Lung (tissue), 11 donors: ENCODE measurements at regions not wholly inside any gene's neighbourhood (a gene's known extent, or its start where the extent isn't known, plus 50 kb on each side); places are given as distances from the start of the nearest gene placed in this dataset.

Experiments
- ATAC-seq: fragments of 200-7000 bp; cut with Tn5 transposase; one replicate; pipeline ENCODE4 v1.9.1; 2020; ENCODE audit warnings: moderate number of reproducible peaks; ENCODE audit not compliant: insufficient read depth, low FRiP score
- DNase-seq, 3 donors: peaks; one replicate each; pipeline ENCODE4 v3.0.0-alpha.2; 2013 to 2017
- H3K27ac ChIP-seq, 2 donors: one replicate each; pipeline ENCODE4 v1.5.1; 2013; ENCODE audit warnings: mild to moderate bottlenecking in 2 of 2, moderate library complexity in 2 of 2, control low read depth in 1 of 2, inconsistent platforms in 1 of 2, low read depth in 1 of 2, low read length in 1 of 2
- H3K27me3 ChIP-seq, 3 donors: one replicate each; pipeline ENCODE4 v1.5.1; 2013; ENCODE audit warnings: low read length in 2 of 3; ENCODE audit not compliant: control insufficient read depth in 3 of 3, insufficient read depth in 3 of 3
- H3K36me3 ChIP-seq, 4 donors: one replicate each; pipeline ENCODE4 v1.5.1; 2013; ENCODE audit warnings: low read length in 4 of 4, mild to moderate bottlenecking in 1 of 4, moderate library complexity in 1 of 4; ENCODE audit not compliant: control insufficient read depth in 4 of 4, insufficient read depth in 4 of 4
- H3K4me1 ChIP-seq, 5 donors: one replicate each; pipeline ENCODE4 v1.5.1; 2013; ENCODE audit warnings: low read length in 5 of 5, mild to moderate bottlenecking in 2 of 5, moderate library complexity in 1 of 5; ENCODE audit not compliant: control insufficient read depth in 5 of 5, insufficient read depth in 5 of 5
- H3K4me3 ChIP-seq: one replicate; pipeline ENCODE4 v1.5.1; 2013; ENCODE audit warnings: mild to moderate bottlenecking, control low read depth, moderate library complexity
- H3K9ac ChIP-seq, 2 donors: one replicate each; pipeline ENCODE4 v1.5.1; 2013; ENCODE audit warnings: low read length in 2 of 2, control low read depth in 1 of 2; ENCODE audit not compliant: insufficient read depth in 1 of 2
- H3K9me3 ChIP-seq, 4 donors: one replicate each; pipeline ENCODE4 v1.5.1; 2013; ENCODE audit warnings: low read length in 3 of 4, mild to moderate bottlenecking in 1 of 4, moderate library complexity in 1 of 4; ENCODE audit not compliant: control insufficient read depth in 4 of 4, insufficient read depth in 3 of 4
- WGBS, 2 donors: extraction: QIAGEN DNeasy Blood & Tissue Kit; methylation state at CpG; one replicate each; pipeline ENCODE4 v1.1.7; 2013; 5-methylcytosine and 5-hydroxymethylcytosine counted together
- TF ChIP-seq, protein P1 (sequence below): IDR thresholded peaks from 2 replicates; pipeline ENCODE4 v1.5.1; 2012; ENCODE audit warnings: mild to moderate bottlenecking; ENCODE audit errors: control extremely low read depth, extremely low read depth
- donor health status: control.
- donor health status: control.
- donor health status: Bipolar disorder and iron deficiency.
- donor health status: healthy.
- donor health status: DM: yes; HTN: yes; CAD: no.

DNA sequence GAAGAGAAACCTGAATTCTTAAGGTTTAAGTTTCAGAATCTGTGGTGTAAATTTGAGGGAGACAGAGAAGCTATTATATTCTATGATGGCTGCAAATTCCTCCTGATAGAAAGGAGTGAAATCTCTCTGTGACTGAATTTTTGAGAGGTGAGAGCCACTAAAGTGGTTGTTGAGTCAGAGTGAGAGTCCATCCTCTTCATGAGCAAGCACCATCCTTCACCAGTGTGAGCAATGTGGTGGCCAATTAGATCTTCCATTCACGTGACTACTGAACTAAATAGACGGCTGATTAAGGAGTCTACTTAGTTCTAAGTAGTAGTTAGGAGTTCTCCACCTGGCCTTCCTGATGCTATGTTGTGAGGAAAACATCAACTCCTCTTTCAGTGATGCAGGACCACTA lies 147.8 kb upstream of the CCNH start:
- Histone ChIP-seq H3K4me3 (no peak overlapping the region), H3K4me1 (no peaks in the 10 kb centered on the region), H3K9ac (no peak overlapping the region), H3K9me3 (peaks cover 0 to 3% (median 0%) of the 10 kb centered on the region in 4 donors), H3K27ac (no peak overlapping the region), H3K27me3 (no peaks in the 10 kb centered on the region), H3K36me3 (no peaks in the 10 kb centered on the region)
- TF ChIP-seq, protein P1, sequence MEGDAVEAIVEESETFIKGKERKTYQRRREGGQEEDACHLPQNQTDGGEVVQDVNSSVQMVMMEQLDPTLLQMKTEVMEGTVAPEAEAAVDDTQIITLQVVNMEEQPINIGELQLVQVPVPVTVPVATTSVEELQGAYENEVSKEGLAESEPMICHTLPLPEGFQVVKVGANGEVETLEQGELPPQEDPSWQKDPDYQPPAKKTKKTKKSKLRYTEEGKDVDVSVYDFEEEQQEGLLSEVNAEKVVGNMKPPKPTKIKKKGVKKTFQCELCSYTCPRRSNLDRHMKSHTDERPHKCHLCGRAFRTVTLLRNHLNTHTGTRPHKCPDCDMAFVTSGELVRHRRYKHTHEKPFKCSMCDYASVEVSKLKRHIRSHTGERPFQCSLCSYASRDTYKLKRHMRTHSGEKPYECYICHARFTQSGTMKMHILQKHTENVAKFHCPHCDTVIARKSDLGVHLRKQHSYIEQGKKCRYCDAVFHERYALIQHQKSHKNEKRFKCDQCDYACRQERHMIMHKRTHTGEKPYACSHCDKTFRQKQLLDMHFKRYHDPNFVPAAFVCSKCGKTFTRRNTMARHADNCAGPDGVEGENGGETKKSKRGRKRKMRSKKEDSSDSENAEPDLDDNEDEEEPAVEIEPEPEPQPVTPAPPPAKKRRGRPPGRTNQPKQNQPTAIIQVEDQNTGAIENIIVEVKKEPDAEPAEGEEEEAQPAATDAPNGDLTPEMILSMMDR: no peak
- DNase-seq: no peak
- ATAC-seq: no peak
- 78 to 85% methylated on average over 2 of the region's 2 CpGs for WGBS, 2 donors

DNA sequence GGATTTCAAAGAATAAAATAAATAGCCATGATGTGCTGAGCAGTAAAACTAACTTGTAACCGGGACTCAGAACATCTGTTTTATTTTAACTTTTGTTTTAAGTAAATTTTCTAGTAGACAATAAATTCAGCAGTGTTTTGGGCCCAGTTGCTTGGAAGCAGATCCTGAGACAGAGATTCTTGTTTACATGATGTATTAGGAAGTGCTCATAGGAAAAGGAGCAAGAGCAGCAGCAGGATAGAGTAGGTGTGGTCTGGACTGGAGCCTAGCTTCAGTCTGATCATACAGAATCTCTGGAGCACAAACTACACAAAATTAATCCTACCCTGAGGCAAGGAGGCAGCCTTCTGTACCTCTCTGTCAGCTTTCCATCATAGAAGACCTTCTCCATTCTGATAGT lies 139.2 kb upstream of the CCNH start:
- no peak for ATAC-seq

DNA sequence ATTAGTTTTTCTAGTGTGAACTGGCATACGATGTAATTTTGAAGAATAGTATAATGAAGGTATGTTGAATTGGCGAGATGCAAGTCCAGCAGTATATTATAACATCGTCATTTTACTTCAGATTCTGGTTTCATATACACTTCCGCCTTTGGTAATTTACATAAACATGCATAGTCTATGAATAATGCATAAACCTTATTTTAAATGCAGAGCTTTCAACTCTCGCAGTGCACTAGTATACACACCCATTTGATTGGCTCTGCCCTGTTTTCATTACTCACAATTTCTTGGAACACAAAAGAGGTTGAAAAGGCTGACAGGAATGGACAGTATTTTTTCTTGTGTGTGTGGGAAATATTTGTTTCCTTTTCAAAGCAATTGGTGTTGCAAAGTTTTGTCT lies 128.9 kb upstream of the CCNH start:
- DNase-seq (no peak), ATAC-seq (no peak)
- TF ChIP-seq, protein P1: no peak
- Histone ChIP-seq H3K4me1 (peaks cover 0 to 6% (median 0%) of the 10 kb centered on the region in 5 donors), H3K27ac (no peak overlapping the region), H3K9ac (no peak overlapping the region), H3K4me3 (no peak overlapping the region), H3K36me3 (no peaks in the 10 kb centered on the region), H3K27me3 (no peaks in the 10 kb centered on the region), H3K9me3 (no peaks in the 10 kb centered on the region)
- 78 to 87% methylated on average over 5 of the region's 5 CpGs for WGBS, 2 donors

More for the DNA sequence above, 139.2 kb upstream of the CCNH start:
- no peak overlapping the region for H3K9ac ChIP-seq
- 59 to 72% methylated on average over 1 of the region's 1 CpG for WGBS, 2 donors
- DNase-seq: no peak
- H3K9me3 ChIP-seq: peaks cover 0 to 6% (median 0%) of the 10 kb centered on the region in 4 donors
- no peaks in the 10 kb centered on the region for H3K36me3 ChIP-seq
- H3K4me1 ChIP-seq: no peaks in the 10 kb centered on the region
- H3K27me3 ChIP-seq: no peaks in the 10 kb centered on the region
- TF ChIP-seq, protein P1: no peak
- no peak overlapping the region for H3K4me3 ChIP-seq
- no peak overlapping the region for H3K27ac ChIP-seq

DNA sequence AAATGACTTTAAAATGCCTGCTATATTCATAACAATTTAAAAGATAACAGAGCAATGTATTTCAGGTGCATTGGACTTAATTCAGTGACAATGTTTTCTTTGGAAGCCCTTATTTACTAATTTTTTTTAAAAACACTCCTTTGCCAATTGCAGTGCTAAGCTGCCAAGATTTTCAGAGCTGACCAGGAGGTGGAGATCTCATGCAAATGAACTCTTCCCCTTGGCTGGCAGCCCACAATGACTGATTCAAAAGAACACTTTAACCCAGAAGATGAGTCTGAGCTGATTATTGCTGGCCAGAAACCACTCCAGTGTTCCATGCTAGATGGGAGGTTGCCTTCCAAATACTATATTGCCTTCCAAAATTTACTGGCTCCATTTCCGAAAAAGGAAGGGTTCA lies 128.3 kb upstream of the CCNH start:
- 64 to 66% methylated on average over 1 of the region's 1 CpG for WGBS, 2 donors
- H3K4me3 ChIP-seq: no peak overlapping the region
- ATAC-seq (peak; percentile 53), DNase-seq (peak; percentile 83 to 94 (median 91))
- no peaks in the 10 kb centered on the region for H3K36me3 ChIP-seq
- H3K27ac ChIP-seq: no peak overlapping the region
- peaks cover 0 to 10% (median 0%) of the 10 kb centered on the region in 5 donors for H3K4me1 ChIP-seq
- no peak overlapping the region for H3K9ac ChIP-seq
- no peaks in the 10 kb centered on the region for H3K9me3 ChIP-seq
- TF ChIP-seq, protein P1: no peak
- H3K27me3 ChIP-seq: no peaks in the 10 kb centered on the region
